Neural cell (in vitro differentiated cells): ENCODE measurements at regions not wholly inside any gene's neighbourhood (a gene's known extent, or its start where the extent isn't known, plus 50 kb on each side); places are given as distances from the start of the nearest gene placed in this dataset.

Experiments
- CTCF ChIP-seq: fragments of 450-650 bp; IDR thresholded peaks from 2 replicates; pipeline ENCODE4 v1.5.1; 2014; ENCODE audit warnings: antibody characterized with exemption, mild to moderate bottlenecking, moderate library complexity; ENCODE audit not compliant: poor library complexity, severe bottlenecking
- REST ChIP-seq: IDR thresholded peaks from 2 replicates; pipeline ENCODE4 v1.6.1; 2012; ENCODE audit warnings: borderline replicate concordance

GRCh38 chr4:157791236-157791635, 381.6 kb downstream of the GASK1B start:
- no peak for TF ChIP-seq CTCF
- no peak for TF ChIP-seq REST
